GM23338 (cell line): ENCODE measurements at regions not wholly inside any gene's neighbourhood (a gene's known extent, or its start where the extent isn't known, plus 50 kb on each side); places are given as distances from the start of the nearest gene placed in this dataset.

ENCODE experiments used
- ATAC-seq: fragments of 200-7000 bp; cut with Tn5 transposase; 3 replicates; pipeline ENCODE4 v1.9.1; 2020
- DNase-seq: peaks from one replicate; pipeline ENCODE4 v3.0.0-alpha.2; 2015; ENCODE audit warnings: low spot score
- H2AFZ ChIP-seq: fragments of 200-600 bp; sonication (generic); 2 replicates; pipeline ENCODE4 v1.8.0; 2016; ENCODE audit warnings: antibody characterized with exemption, mild to moderate bottlenecking, moderate library complexity
- H3F3A ChIP-seq: fragments of 200-600 bp; sonication (generic); replicated peaks from 2 replicates; pipeline ENCODE4 v1.8.0; 2017; ENCODE audit warnings: antibody characterized with exemption, mixed run types, low read depth
- H3K27ac ChIP-seq: fragments of 200-600 bp; sonication (generic); 2 replicates; pipeline ENCODE4 v1.6.1; 2016; ENCODE audit warnings: low read depth
- H3K27me3 ChIP-seq: fragments of 200-600 bp; sonication (generic); 2 replicates; pipeline ENCODE4 v1.8.0; 2016; ENCODE audit warnings: mild to moderate bottlenecking, mixed run types, moderate library complexity; ENCODE audit not compliant: insufficient read depth
- H3K36me3 ChIP-seq: fragments of 200-600 bp; sonication (generic); 2 replicates; pipeline ENCODE4 v1.8.0; 2016; ENCODE audit warnings: mild to moderate bottlenecking; ENCODE audit not compliant: insufficient read depth
- H3K4me1 ChIP-seq: fragments of 200-600 bp; sonication (generic); 2 replicates; pipeline ENCODE4 v1.8.0; 2016; ENCODE audit warnings: mild to moderate bottlenecking, moderate library complexity; ENCODE audit not compliant: insufficient read depth
- H3K4me2 ChIP-seq: fragments of 200-600 bp; sonication (generic); 2 replicates; pipeline ENCODE4 v1.7.1; 2017; ENCODE audit warnings: mixed run types
- H3K4me3 ChIP-seq: fragments of 200-600 bp; sonication (generic); 2 replicates; pipeline ENCODE4 v1.6.1; 2016; ENCODE audit warnings: mixed run types
- H3K79me2 ChIP-seq: fragments of 200-600 bp; sonication (generic); replicated peaks from 2 replicates; pipeline ENCODE4 v1.8.0; 2017; ENCODE audit warnings: mild to moderate bottlenecking; ENCODE audit not compliant: insufficient read depth
- H3K9me2 ChIP-seq: fragments of 200-600 bp; sonication (generic); 2 replicates; pipeline ENCODE4 v1.8.0; 2017; ENCODE audit not compliant: insufficient read depth
- H4K20me1 ChIP-seq: fragments of 200-600 bp; sonication (generic); replicated peaks from 2 replicates; pipeline ENCODE4 v1.8.0; 2017; ENCODE audit warnings: mild to moderate bottlenecking; ENCODE audit not compliant: insufficient read depth
- H3K27ac Mint-ChIP-seq: 2 replicates; pipeline ENCODE4 v1.8.0; 2020; ENCODE audit warnings: inconsistent platforms, mild to moderate bottlenecking, moderate library complexity, mixed read lengths
- H3K27me3 Mint-ChIP-seq: 3 replicates; pipeline ENCODE4 v1.8.0; 2022; ENCODE audit warnings: low read depth, mild to moderate bottlenecking, moderate library complexity, mixed read lengths, inconsistent platforms; ENCODE audit not compliant: insufficient read depth, poor library complexity
- H3K36me3 Mint-ChIP-seq: 3 replicates; pipeline ENCODE4 v1.8.0; 2021; ENCODE audit warnings: low read depth, mild to moderate bottlenecking, inconsistent platforms, moderate library complexity, mixed read lengths
- H3K4me1 Mint-ChIP-seq: 3 replicates; pipeline ENCODE4 v1.8.0; 2020; ENCODE audit warnings: mild to moderate bottlenecking, inconsistent platforms, mixed read lengths
- H3K4me3 Mint-ChIP-seq: 3 replicates; pipeline ENCODE4 v1.8.0; 2021; ENCODE audit warnings: moderate library complexity, mild to moderate bottlenecking, inconsistent platforms, mixed read lengths
- H3K9me3 Mint-ChIP-seq: 3 replicates; pipeline ENCODE4 v1.8.0; 2020; ENCODE audit warnings: moderate library complexity, mild to moderate bottlenecking, inconsistent platforms, mixed read lengths
- CREB1 ChIP-seq: fragments of 250-450 bp; sonication (Bioruptor Pico); IDR thresholded peaks from 2 replicates; pipeline ENCODE4 v1.5.0; 2020; ENCODE audit warnings: low read depth, mild to moderate bottlenecking, moderate library complexity
- ETS1 ChIP-seq: IDR thresholded peaks from 2 replicates; pipeline ENCODE4 v1.6.1; 2016; ENCODE audit warnings: antibody characterized with exemption
- EZH2 ChIP-seq: fragments of 200-600 bp; sonication (generic); IDR thresholded peaks from one replicate; pipeline ENCODE4 v1.8.0; 2017; ENCODE audit warnings: antibody characterized with exemption, mild to moderate bottlenecking, low read depth; ENCODE audit not compliant: unreplicated experiment
- EZH2phosphoT487 ChIP-seq: fragments of 200-600 bp; sonication (generic); IDR thresholded peaks from one replicate; pipeline ENCODE4 v1.8.1; 2018; ENCODE audit warnings: antibody characterized with exemption; ENCODE audit not compliant: unreplicated experiment
- JUNB ChIP-seq: IDR thresholded peaks from one replicate; pipeline ENCODE4 v1.6.1; 2016; ENCODE audit warnings: antibody characterized with exemption; ENCODE audit not compliant: unreplicated experiment
- POLR2AphosphoS5 ChIP-seq: IDR thresholded peaks from 2 replicates; pipeline ENCODE4 v1.6.1; 2016; ENCODE audit warnings: antibody characterized with exemption, low read depth
- REST ChIP-seq: IDR thresholded peaks from one replicate; pipeline ENCODE4 v1.6.1; 2018; ENCODE audit warnings: antibody characterized with exemption; ENCODE audit not compliant: unreplicated experiment
- STAT1 ChIP-seq: IDR thresholded peaks from one replicate; pipeline ENCODE4 v1.6.1; 2016; ENCODE audit warnings: antibody characterized with exemption; ENCODE audit not compliant: unreplicated experiment
- ZNF114 ChIP-seq: fragments of 250-450 bp; sonication (Bioruptor Pico); IDR thresholded peaks from 2 replicates; pipeline ENCODE4 v1.5.0; 2020; ENCODE audit warnings: mild to moderate bottlenecking, moderate library complexity
- ZNF331 ChIP-seq: fragments of 250-450 bp; sonication (Bioruptor Pico); IDR thresholded peaks from 2 replicates; pipeline ENCODE4 v1.5.0; 2020; ENCODE audit warnings: low read depth, mild to moderate bottlenecking, moderate library complexity
- ZNF462 ChIP-seq: fragments of 250-450 bp; sonication (Bioruptor Pico); IDR thresholded peaks from 2 replicates; pipeline ENCODE4 v1.5.0; 2020; ENCODE audit warnings: mild to moderate bottlenecking, moderate library complexity

GRCh38 chr1:65083263-65083896, 64.6 kb upstream of the AK4 start:
- Histone ChIP-seq H3F3A (no peaks in the 10 kb centered on the region), H3K9me2 (no peaks in the 10 kb centered on the region), H3K27me3 (no peaks in the 10 kb centered on the region), H3K4me2 (no peak overlapping the region), H3K27ac (no peak overlapping the region), H2AFZ (peak overlapping the region; percentile 72; the same call in 1 of the 2 replicates), H3K79me2 (no peaks in the 10 kb centered on the region), H3K4me3 (no peak overlapping the region), H4K20me1 (no peaks in the 10 kb centered on the region), H3K36me3 (no peaks in the 10 kb centered on the region), H3K4me1 (no peaks in the 10 kb centered on the region)
- DNase-seq (no peak), ATAC-seq (no peak)
- H3K9me3 Mint-ChIP-seq = peaks cover 11% of the 10 kb centered on the region
- H3K27ac Mint-ChIP-seq = no peak overlapping the region
- peaks cover 3% of the 10 kb centered on the region for H3K27me3 Mint-ChIP-seq
- no peaks in the 10 kb centered on the region for H3K4me1 Mint-ChIP-seq
- TF ChIP-seq STAT1 = no peak
- TF ChIP-seq CREB1 (CRISPR knock-in tag) = no peak
- no peak for TF ChIP-seq EZH2
- TF ChIP-seq REST = no peak
- no peak for TF ChIP-seq ZNF462 (CRISPR knock-in tag)
- TF ChIP-seq EZH2phosphoT487 = no peak
- TF ChIP-seq ZNF114 (CRISPR knock-in tag) = no peak
- TF ChIP-seq ZNF331 (CRISPR knock-in tag) = no peak
- TF ChIP-seq JUNB = no peak
- TF ChIP-seq POLR2AphosphoS5 = no peak
- TF ChIP-seq ETS1 = no peak
- peaks cover 6% of the 10 kb centered on the region; the same call in 1 of the 3 replicates for H3K36me3 Mint-ChIP-seq
- H3K4me3 Mint-ChIP-seq = no peak overlapping the region
